Panc1 (cell line): ENCODE measurements at regions not wholly inside any gene's neighbourhood (a gene's known extent, or its start where the extent isn't known, plus 50 kb on each side); places are given as distances from the start of the nearest gene placed in this dataset.

Source experiments
- TCF7L2 ChIP-seq: IDR thresholded peaks from 2 replicates; pipeline ENCODE4 v1.6.1; 2011; ENCODE audit warnings: mild to moderate bottlenecking, low read depth, low read length, inconsistent platforms
- TF ChIP-seq, protein P1 (sequence below), 2 experiments: IDR thresholded peaks; 2 replicates each; pipeline ENCODE4 v1.6.1; 2011 to 2012; ENCODE audit warnings: low read depth in 2 of 2, control low read depth in 1 of 2, low read length in 1 of 2, mild to moderate bottlenecking in 1 of 2, moderate library complexity in 1 of 2; ENCODE audit not compliant: insufficient read depth in 1 of 2
- TF ChIP-seq, protein P2 (sequence below): fragments of 450-650 bp; IDR thresholded peaks from 2 replicates; pipeline ENCODE4 v1.5.1; 2017; ENCODE audit warnings: mild to moderate bottlenecking

DNA sequence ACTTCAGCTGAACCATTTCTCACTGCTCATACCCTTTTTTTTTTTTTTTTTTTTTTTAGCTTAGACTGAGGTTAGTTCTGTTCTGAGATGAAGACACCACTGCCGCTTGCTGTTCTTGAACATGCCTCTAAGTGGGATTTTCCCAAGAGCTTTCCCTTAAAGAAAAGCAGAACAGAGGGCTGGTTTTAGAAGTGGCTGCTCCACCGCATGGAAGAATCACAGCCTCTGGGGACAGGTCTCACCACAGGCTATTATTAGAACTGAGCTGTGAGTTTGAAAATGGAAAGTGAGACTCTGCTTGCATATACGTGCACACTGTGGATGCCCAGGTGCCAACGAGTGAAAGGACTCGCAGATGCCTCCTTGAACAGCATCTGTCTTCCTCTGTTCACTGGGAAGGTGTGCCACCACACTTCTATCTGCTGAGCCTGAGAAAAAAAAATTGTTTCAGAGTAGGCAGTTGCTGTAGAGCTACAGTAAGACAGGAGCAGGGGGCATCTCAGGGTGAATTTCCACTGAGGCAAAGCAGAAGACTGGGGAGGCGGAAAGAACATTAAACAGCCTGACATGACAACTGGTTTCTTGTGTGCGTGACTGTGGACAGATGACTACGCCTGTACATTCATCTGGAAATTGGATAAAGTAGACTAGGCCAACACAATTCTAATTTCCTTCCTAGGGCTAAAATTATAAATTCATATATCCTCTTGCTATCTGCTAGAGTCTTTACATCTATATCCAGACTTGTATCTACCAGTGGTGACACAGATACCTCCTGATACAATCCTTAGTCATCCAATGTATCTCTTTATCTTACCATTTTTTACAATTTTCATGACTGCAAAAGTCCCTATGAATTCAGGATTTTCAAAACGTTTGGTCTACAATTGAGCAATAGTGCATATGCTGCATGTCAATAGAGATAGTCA lies 1045.7 kb upstream of the CELF4 start:
- no peak for TF ChIP-seq TCF7L2
- TF ChIP-seq, protein P1, sequence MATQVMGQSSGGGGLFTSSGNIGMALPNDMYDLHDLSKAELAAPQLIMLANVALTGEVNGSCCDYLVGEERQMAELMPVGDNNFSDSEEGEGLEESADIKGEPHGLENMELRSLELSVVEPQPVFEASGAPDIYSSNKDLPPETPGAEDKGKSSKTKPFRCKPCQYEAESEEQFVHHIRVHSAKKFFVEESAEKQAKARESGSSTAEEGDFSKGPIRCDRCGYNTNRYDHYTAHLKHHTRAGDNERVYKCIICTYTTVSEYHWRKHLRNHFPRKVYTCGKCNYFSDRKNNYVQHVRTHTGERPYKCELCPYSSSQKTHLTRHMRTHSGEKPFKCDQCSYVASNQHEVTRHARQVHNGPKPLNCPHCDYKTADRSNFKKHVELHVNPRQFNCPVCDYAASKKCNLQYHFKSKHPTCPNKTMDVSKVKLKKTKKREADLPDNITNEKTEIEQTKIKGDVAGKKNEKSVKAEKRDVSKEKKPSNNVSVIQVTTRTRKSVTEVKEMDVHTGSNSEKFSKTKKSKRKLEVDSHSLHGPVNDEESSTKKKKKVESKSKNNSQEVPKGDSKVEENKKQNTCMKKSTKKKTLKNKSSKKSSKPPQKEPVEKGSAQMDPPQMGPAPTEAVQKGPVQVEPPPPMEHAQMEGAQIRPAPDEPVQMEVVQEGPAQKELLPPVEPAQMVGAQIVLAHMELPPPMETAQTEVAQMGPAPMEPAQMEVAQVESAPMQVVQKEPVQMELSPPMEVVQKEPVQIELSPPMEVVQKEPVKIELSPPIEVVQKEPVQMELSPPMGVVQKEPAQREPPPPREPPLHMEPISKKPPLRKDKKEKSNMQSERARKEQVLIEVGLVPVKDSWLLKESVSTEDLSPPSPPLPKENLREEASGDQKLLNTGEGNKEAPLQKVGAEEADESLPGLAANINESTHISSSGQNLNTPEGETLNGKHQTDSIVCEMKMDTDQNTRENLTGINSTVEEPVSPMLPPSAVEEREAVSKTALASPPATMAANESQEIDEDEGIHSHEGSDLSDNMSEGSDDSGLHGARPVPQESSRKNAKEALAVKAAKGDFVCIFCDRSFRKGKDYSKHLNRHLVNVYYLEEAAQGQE (IDR thresholded peaks at IDR 0.05; ENCODE audit: insufficient read depth in 1 of 2, low read depth in 2 of 2, low read length in 1 of 2): no peak
- TF ChIP-seq, protein P2, sequence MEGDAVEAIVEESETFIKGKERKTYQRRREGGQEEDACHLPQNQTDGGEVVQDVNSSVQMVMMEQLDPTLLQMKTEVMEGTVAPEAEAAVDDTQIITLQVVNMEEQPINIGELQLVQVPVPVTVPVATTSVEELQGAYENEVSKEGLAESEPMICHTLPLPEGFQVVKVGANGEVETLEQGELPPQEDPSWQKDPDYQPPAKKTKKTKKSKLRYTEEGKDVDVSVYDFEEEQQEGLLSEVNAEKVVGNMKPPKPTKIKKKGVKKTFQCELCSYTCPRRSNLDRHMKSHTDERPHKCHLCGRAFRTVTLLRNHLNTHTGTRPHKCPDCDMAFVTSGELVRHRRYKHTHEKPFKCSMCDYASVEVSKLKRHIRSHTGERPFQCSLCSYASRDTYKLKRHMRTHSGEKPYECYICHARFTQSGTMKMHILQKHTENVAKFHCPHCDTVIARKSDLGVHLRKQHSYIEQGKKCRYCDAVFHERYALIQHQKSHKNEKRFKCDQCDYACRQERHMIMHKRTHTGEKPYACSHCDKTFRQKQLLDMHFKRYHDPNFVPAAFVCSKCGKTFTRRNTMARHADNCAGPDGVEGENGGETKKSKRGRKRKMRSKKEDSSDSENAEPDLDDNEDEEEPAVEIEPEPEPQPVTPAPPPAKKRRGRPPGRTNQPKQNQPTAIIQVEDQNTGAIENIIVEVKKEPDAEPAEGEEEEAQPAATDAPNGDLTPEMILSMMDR: no peak
